ENCODE measurements at regions not wholly inside any gene's neighbourhood (a gene's known extent, or its start where the extent isn't known, plus 50 kb on each side); places are given as distances from the start of the nearest gene placed in this dataset.

- TF ChIP-seq EZH2phosphoT487 (IDR thresholded peaks at IDR 0.05; ENCODE audit: unreplicated experiment) = no peak
- TF ChIP-seq EZH2 (IDR thresholded peaks at IDR 0.05; ENCODE audit: low read depth, unreplicated experiment) = no peak
- no peak for TF ChIP-seq CTCF (conservative IDR thresholded peaks at IDR 0.05; ENCODE audit: low read depth in 2 of 2)
- TF ChIP-seq ZNF331 (CRISPR knock-in tag; IDR thresholded peaks at IDR 0.05; ENCODE audit: low read depth) = no peak
- TF ChIP-seq, protein P1, sequence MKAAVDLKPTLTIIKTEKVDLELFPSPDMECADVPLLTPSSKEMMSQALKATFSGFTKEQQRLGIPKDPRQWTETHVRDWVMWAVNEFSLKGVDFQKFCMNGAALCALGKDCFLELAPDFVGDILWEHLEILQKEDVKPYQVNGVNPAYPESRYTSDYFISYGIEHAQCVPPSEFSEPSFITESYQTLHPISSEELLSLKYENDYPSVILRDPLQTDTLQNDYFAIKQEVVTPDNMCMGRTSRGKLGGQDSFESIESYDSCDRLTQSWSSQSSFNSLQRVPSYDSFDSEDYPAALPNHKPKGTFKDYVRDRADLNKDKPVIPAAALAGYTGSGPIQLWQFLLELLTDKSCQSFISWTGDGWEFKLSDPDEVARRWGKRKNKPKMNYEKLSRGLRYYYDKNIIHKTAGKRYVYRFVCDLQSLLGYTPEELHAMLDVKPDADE (IDR thresholded peaks at IDR 0.05) = no peak
- TF ChIP-seq STAT1 (IDR thresholded peaks at IDR 0.05; ENCODE audit: unreplicated experiment) = no peak
- no peak for TF ChIP-seq POLR2AphosphoS5 (IDR thresholded peaks at IDR 0.05; ENCODE audit: low read depth)
- no peak for TF ChIP-seq ZNF114 (CRISPR knock-in tag; IDR thresholded peaks at IDR 0.05)
- TF ChIP-seq, protein P2, sequence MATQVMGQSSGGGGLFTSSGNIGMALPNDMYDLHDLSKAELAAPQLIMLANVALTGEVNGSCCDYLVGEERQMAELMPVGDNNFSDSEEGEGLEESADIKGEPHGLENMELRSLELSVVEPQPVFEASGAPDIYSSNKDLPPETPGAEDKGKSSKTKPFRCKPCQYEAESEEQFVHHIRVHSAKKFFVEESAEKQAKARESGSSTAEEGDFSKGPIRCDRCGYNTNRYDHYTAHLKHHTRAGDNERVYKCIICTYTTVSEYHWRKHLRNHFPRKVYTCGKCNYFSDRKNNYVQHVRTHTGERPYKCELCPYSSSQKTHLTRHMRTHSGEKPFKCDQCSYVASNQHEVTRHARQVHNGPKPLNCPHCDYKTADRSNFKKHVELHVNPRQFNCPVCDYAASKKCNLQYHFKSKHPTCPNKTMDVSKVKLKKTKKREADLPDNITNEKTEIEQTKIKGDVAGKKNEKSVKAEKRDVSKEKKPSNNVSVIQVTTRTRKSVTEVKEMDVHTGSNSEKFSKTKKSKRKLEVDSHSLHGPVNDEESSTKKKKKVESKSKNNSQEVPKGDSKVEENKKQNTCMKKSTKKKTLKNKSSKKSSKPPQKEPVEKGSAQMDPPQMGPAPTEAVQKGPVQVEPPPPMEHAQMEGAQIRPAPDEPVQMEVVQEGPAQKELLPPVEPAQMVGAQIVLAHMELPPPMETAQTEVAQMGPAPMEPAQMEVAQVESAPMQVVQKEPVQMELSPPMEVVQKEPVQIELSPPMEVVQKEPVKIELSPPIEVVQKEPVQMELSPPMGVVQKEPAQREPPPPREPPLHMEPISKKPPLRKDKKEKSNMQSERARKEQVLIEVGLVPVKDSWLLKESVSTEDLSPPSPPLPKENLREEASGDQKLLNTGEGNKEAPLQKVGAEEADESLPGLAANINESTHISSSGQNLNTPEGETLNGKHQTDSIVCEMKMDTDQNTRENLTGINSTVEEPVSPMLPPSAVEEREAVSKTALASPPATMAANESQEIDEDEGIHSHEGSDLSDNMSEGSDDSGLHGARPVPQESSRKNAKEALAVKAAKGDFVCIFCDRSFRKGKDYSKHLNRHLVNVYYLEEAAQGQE (IDR thresholded peaks at IDR 0.05; ENCODE audit: unreplicated experiment) = no peak
- no peak for TF ChIP-seq NANOG (IDR thresholded peaks at IDR 0.05; ENCODE audit: borderline replicate concordance)
These were observed 116.0 kb upstream of the IRX2 start (continued) for GRCh38 chr5:2867373-2867933.

DNA sequence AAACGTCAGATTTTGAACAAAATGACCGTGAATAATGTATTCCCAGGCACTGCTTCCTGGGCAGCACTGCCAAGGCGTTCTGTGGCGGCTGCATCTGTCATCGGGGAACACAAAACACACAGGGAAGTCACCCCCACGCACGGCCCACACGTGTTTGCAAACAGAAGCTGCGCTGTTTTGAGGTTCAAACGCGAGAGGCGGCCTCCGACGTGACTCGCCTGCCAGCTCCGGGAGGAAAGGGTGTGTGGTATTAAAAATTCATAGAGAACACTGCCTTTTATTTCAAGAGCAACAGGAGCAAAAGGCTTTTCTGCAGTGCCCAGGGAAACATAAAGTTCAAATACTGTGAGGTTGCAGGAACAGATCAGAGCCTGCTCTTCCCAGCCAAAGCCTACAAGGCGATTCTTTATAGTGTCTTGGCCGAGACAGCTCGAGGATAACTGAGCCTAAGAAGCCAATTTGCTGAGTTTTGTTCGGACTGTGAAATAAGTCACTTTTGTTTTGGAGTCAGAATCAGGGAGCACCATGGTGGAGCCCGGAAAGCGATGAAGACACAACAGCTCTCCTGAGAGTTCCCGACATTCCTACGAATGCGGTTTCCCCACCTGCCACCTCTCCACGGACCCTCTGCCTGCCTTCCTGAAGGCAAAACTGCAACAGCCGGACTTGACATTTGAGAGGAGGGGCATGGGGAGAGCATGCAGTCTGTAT, 115.3 kb upstream of the IRX2 start:
- H3K27me3 Mint-ChIP-seq (ENCODE audit: insufficient read depth, low read depth, poor library complexity) = peaks cover 4% of the 10 kb centered on the region
- no peak overlapping the region for H3K27ac Mint-ChIP-seq
- Histone ChIP-seq H3K4me2 (no peak overlapping the region), H3K27ac (ENCODE audit: low read depth) (no peak overlapping the region), H4K20me1 (replicated peaks; ENCODE audit: insufficient read depth) (no peaks in the 10 kb centered on the region), H3K36me3 (ENCODE audit: insufficient read depth) (no peaks in the 10 kb centered on the region), H3K27me3 (ENCODE audit: insufficient read depth) (no peaks in the 10 kb centered on the region), H2AFZ (no peak overlapping the region), H3F3A (replicated peaks; ENCODE audit: low read depth) (no peaks in the 10 kb centered on the region), H3K4me1 (ENCODE audit: insufficient read depth) (no peaks in the 10 kb centered on the region), H3K9me2 (ENCODE audit: insufficient read depth) (no peaks in the 10 kb centered on the region), H3K79me2 (replicated peaks; ENCODE audit: insufficient read depth) (no peaks in the 10 kb centered on the region), H3K4me3 (no peak overlapping the region)
- H3K4me3 Mint-ChIP-seq = no peak overlapping the region
- H3K4me1 Mint-ChIP-seq = no peaks in the 10 kb centered on the region
- no peak for DNase-seq (ENCODE audit: low spot score)
- H3K9me3 Mint-ChIP-seq = peaks cover 3% of the 10 kb centered on the region; the same call in 2 of the 3 replicates
- ATAC-seq = no peak
- H3K36me3 Mint-ChIP-seq (ENCODE audit: low read depth) = no peaks in the 10 kb centered on the region
- TF ChIP-seq, protein P1 (IDR thresholded peaks at IDR 0.05) = no peak
- TF ChIP-seq NANOG (IDR thresholded peaks at IDR 0.05; ENCODE audit: borderline replicate concordance) (no peak), POLR2AphosphoS5 (IDR thresholded peaks at IDR 0.05; ENCODE audit: low read depth) (no peak)
